Activated CD4-positive, alpha-beta T cell treated with anti-CD3 and anti-CD28 coated beads for 4 hours (primary cell): ENCODE measurements at regions not wholly inside any gene's neighbourhood (a gene's known extent, or its start where the extent isn't known, plus 50 kb on each side); places are given as distances from the start of the nearest gene placed in this dataset.
A peak's percentile ranks its signal among the peaks of the same experiment; 100 is the strongest.
"Not testable (repeated sequence)": the region's sequence is repeated elsewhere in the genome, so short reads cannot be mapped to it uniquely, and the experiment has no call there.

ENCODE experiments used
- DNase-seq, 2 donors: peaks; one replicate each; pipeline ENCODE4 v3.0.0-alpha.2; 2020

DNA sequence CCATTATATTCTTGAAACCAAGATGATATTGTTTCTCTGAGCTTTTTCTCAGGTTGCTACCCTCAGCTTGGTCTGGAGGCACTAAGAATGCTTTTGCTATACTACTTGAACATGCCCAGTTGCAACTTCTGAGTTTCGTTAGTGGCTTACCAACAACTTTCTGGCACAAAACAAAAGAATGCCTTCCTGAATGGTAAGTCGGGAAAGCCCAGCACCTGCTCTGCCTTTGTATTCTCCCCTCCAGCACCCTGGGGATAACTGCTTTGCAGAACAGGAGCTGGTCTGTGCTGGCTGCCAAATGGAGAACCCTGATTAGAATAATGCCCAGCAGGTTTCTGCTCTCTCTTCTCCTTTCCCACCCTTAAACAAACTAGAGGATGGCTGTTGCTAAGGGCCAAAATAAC lies 149.3 kb downstream of the TGFB2 start:
- DNase-seq, result no peak

DNA sequence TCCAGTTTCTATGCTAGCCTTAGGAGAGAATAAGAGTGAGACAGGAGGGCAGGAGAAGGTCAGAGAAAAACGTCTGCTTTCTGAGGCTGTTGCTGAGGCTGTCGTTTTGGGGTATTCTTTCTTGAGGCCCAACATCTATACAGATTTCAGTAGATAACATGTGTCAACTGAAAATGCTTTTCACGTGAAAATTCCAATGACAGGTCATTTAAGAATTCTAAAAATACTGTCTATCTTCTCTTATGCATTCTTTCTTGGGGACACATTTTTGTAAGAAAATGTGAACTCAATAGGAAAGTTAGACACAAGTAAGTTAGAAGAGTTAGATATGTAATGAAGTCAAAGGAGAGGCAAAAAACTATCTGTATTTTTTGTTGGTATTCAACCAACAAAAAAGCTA lies 150.8 kb downstream of the TGFB2 start:
- DNase-seq, result no peak

DNA sequence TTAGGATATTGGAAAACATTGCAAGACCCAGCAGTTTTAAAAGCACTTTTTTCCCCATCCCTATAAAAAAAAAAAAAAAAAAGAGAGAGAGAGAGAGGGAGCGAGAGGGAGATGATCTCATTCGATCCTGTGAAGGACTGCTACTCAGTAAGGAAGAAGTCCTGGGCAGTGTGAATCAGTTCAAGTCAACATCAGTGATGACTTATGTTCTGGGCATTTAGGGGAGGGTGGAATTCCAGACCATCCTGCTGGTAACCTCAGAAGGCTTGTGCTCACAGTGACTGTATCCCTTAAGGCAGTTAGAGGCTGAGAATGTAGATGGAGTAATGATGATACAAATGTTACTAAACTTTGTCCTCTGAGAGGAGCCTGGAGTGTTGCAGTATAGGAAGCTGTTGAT lies 151.4 kb downstream of the TGFB2 start:
- DNase-seq, result no peak

DNA sequence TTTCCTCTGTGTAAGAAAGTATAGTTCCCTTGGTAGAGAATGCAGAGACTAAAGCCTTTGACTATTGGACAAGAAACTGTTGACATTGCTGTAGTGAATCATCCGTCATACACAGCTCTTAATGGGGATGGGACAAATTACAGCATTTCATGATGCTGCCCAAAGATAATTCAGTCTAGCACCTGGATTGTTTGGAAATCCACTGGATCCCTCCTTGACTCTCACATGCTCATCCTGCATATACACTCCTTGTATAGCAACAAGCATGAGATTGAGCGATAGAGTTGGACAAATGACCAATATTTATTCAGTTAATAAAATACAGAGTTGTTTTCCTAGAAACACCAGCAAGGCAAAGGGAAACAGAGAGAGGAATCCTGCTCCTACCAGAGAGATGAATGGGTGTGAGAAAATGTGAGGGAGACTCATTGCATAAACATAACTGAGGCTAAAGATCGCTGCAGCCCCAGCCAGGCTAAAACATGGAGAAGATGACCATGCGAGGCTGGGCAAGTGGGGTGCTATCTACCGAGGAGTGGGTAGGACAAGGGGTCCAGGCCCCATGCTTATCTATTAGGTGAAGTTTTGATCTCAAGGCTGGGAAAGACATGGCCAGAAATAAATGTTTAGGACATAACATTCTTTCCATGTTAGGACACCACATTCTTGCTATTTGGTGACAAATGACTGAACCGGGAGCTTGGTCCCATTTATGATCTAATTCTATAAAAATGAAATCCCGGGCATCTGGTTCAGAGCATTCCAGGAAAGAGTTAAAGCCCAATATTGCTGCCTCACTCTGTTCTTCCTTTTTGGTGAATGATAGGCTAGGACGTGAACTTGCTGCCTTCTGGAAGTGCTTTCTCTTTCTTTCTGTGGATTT lies 153.2 kb downstream of the TGFB2 start:
- DNase-seq, result no peak

DNA sequence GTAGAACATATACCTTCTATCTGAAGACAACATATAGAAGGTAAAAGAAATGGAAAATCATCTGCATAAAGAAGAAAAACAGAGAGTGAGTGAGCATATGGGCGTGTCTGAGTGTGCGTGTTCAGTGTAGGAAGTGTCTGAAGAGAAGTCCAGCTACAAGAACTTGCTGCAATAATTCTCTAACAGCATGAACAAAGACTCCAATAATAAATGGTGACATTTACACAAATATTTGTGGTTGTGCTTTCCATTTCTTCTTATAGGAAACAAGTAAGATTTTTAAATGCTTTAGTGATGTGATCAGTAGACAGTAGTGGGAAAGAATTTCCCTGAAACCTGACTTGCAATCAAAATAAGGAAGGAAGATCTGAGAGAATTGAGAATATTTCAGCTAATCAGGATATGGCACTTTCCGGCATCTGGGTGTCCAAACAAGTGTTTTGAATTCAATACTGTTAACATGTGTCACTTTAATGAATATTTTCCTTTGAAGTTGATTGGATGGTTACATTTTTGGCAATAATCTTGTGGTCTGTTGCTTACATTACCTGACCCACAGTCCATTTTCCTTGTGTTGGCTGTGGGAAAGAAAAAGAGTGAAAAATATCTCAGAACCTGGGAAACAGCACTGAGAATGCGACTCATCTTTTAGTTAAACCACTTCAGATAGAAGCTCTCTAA lies 154.0 kb downstream of the TGFB2 start:
- DNase-seq, result no peak

DNA sequence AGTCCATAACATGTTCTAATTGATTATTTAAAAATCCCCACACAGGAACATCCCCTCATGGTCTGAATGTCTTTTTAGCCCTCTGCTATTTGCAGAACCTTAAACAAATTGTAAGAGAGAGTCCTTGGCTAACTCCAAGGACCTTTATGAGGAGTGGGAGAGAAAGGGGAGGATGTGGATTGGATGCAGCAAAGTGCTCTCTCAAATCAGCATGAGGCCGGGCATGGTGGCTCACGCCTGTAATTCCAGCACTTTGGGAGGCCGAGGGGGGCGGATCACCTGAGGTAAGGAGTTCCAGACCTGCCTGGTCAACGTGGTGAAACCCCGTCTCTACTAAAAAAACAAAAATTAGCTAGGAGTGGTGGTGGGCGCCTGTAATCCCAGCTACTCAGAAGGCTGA lies 154.8 kb downstream of the TGFB2 start:
- DNase-seq, result no peak

DNA sequence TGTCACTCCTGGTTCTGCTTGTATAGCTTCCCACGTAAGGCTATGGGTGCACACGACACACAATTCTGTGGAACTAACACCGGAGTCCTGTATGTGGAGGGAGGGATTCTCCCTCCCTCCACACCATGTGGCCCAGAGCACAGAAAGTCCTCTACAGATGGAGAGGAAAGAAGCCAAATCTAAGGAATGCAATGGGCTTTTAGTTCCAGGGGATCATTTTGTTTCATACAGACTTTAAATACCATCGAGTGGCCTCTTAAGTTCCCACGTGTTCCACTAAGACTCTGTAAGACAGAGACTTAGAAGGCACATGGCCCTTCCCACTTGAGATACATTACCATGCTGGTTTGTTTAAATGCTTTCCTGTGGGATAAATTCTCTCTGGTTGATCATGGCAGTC lies 156.0 kb downstream of the TGFB2 start:
- DNase-seq, result no peak

DNA sequence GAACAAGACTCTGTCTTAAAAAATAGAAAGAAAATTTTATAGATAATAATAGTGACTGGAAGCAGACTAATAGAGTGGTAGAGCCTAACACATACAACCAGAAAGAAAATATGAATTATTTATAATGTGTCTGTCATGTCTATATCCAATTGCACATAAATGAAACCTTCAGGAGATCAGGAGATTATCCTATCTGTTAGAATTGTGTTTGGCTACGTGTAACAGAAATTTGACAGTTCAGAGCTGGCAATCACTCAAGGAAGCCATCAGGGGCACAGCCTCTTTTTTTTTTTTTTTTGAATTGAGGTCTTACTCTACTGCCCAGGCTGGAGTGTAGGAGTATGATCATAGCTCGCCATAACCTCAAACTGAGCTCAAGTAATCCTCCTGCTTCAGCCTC lies 157.2 kb downstream of the TGFB2 start:
- DNase-seq, result no peak

DNA sequence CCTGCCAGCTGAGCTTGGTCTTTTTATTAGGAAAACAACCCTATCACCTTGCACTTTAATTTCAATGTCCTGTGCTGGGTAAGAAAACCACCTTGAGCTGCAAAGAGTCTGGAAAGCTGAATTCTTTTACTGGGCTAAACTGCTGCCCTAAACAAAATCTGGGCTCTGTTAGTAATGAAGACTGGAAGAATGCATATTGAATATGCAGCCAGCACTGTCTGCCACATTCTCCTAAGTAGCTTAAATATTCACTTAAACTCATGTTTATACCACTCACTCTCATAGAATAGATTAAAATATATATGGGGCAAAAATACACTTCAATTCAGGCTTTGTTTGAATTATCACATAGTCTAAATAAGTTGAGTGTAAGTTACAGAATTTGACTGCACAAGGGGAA lies 158.0 kb downstream of the TGFB2 start:
- DNase-seq, result no peak

DNA sequence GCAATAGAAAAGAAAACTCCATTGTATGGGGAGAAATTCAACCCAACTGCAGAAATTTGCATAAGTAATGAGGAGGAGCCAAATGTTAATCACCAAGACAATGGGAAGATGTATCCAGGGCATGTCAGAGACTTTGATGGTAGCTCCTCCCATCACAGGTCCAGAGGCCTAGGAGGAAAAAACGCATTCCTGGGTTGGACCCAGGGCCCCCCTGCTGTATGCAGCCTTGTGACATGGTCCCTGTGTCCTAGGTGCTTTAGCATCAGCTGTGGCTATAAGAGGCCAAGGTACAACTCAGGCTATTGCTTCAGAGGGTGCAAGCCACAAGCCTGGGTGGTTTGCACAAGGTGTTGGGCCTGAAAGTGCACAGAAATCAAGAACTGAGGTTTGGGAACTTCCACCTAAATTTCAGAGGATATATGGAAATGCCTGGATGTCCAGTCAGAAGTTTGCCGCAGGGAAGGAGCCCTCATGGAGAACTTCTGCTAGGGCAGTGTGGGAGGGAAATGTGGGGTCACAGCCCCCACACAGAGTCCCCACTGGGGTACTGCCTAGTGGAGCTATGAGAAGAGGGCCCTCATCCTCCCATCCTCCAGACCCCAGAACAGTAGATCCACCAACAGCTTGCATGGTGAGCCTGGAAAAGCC lies 162.3 kb downstream of the TGFB2 start:
- DNase-seq, result no peak

DNA sequence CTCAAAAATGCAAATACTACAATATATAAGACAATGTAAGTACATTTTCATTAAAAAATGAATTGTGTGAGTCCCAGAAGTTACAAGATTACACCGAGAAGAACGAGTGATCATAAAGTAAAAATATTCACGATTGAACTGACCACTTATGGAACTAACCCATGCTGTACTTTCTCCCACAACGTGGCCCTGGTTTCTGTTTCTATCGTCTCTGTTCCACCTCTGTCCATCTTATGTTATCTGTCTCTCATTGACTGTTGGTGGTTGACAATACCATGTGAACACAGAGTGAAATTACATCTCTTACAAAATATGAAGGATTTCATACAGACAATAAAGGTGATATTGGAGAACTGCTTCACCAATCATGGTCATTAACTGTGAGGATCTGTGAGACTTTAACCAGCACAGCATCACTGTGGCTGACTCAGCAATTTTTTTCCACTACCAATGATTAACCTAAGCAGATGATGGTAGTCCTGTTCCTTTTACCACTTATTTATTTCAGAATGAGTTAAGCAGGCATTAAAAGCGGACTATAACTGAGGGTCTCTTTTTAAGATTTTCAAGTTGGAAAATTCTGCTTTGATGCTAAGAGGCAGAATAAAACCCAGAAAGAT lies 165.1 kb downstream of the TGFB2 start:
- no peak for DNase-seq

DNA sequence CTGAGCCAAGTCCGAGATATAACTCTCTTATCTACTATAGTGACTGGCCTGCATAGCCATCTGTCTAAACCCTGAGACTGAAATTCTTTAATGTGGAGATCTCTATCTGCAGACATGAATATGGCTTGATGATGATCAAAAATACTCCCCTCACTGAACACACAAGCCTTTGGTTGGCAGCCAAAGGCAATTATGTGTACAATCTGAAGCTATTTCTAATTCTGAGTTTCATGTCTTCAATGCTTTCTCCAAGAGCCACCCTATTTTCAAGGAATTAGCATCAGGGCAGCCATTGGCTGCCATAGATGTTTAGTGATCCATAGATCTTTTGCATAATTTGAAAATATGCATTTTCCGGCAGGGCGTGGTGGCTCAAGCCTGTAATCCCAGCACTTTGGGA lies 168.2 kb downstream of the TGFB2 start:
- no peak for DNase-seq

DNA sequence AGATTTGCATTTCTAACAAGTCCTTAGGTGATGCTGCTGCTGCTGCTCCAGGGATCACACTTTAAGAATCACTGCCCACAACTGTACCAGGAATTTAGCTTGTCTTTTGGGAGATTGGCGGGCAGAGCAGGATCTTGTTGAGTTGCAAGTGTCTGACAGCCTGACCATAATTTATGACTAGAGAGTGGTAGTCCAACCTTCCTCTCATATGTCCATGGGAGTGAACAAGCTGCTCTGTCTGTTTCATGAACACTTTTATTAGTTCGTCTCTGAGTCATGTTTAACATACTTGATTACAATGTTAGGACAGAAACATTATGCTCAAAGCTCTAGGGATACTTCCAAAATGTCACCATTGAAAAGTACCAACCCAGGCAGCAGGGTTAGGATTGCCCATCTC lies 169.6 kb downstream of the TGFB2 start:
- DNase-seq, result no peak

DNA sequence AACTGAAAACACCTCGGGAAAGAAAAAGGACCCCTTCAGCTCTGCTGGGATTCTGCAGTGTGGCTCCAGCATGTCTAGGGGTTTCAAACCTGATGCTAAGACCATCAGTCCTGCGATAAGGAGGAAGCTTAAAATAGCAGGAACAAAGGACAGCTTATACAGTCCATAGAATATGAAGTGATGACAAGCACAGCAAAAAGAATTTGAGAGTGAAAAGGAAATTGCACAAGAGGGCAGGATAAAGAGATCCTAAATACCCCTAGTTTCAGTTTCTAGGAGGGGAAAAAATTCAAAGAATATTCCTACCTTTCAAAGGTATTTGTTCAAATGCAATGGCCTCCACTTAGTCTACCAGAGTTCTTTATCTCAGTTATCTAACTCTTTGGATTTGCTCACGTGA lies 171.4 kb downstream of the TGFB2 start:
- DNase-seq, result no peak

DNA sequence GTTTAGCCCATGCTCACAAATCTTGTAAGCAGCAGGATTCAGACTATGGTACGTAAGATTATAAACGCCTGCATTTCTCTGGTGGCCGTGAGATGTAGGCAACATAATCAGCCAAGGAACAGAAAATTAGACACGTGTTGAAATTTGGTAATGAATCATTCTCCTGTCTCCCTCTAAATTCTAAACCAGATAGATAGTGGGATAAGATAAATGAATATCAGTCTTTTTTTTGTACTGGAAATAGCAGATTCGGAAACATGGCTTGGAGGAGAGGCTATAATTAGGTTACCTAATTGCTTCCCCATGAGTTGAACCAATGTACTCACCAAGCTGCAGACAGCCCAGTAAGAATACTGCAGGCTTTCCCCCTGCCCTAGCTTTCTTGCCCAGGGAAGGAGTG lies 172.3 kb downstream of the TGFB2 start:
- no peak for DNase-seq

DNA sequence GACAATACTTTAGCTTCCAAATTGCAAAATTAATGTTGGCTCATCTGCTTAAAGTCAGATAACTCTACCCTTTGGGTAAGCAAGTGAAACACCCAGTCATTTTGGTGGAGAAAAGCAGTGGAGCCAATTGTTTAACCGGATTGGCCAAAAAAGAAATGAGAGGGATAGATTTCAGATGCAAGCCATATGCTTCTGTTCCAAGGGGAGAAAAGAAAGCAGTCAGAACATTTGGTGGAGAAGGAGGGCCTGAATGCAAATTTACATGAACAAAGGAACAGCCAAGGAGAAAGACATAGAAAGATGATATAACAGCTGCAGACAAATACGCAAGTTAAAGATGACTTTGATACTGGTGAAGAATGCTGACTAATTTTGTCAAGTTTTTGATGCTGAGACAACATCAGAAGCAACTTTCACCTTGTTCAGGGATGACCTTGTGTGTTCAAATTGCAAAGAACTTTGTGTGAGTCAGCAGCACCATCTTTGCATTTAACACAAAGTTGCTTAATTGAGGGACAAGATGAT lies 173.1 kb downstream of the TGFB2 start:
- no peak for DNase-seq

DNA sequence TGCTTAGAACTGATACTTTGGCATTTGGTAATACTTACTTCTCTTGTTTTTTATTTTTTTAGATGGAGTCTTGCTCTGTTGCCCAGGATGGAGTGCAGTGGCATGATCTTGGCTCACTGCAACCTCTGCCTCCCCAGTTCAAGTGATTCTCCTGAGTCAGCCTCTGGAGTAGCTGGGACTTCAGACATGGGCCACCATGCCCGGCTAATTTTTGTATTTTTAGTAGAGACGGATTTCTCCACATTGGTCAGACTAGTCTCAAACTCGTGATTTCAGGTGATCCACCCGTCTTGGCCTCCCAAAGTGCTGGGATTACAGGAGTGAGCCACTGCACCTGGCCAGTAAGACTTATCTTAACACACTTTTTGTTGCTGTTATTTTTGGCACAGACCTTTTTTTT lies 175.5 kb downstream of the TGFB2 start:
- DNase-seq, result not testable (repeated sequence)

DNA sequence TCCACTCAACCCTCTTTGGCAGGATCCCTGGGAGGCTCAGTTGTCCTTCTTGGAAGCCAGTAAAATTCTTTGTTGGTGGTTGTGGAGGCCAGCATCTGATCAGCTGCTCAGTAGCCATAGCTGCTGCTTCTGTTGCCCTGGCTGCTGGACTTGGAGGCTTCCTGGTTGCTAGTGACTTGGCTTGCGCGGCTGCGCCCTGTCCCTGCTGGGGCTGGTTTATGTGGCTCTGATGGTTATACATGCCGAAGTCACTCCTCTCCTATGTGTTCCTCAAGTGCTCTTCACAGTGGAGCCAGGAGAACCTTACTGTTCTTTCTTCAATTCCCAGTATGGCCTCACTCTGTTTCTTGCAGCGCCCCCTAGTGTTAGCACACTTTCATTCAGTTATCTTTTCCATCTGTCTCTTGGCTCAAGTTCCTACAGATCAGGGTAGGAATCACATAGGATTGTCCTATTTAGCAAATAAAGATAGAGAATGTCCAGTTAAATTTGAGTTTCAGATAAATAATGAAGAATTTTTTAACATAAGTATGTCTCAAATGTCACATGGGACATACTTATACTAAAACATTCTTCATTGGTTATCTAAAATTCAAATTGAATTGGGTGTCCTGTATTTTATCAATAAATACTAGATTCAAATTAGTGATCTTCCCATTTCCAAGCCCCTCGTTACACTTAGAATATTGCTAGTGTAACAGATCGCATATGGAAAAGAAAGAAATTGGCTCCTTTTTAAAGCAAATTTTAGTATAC lies 176.5 kb downstream of the TGFB2 start:
- DNase-seq, result peak; percentile 3 to 29

DNA sequence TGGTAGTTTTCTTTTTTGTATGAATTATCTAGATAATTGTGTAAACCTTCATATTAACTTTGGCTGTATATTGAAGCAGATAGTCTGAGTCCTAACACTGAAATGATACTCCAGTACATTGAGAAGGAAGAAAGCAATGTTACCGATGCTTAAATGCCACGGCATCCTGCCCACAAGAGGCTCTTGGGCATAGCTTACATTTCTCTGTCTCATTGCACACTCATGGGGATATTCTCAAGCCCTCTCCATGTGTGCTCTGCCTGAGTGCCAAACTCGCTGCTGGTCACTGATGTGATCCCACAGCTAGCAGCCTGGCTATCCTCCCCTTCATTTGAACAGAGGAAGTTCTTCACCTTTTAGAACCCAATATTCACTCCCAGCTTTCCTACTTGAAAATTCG lies 179.4 kb downstream of the TGFB2 start:
- DNase-seq, result no peak

DNA sequence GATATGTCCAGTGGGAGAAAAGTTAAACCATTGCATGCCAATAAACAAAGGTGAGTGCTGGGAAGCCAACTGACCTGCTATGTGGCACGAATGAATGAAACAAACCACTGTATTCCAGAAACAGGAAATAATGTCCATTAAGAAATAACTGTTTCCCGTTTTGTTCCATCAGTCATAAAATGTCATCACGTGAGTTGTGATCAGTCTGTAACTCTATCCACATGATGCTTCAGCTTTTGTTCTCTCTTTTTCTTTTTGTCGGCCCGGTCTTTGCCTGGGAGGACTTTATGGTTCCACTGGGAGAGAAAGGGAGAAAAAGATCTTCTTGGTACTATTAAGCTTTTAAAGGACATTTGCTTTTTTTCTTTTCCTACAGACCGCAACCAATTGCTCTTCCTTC lies 179.9 kb downstream of the TGFB2 start:
- no peak for DNase-seq

DNA sequence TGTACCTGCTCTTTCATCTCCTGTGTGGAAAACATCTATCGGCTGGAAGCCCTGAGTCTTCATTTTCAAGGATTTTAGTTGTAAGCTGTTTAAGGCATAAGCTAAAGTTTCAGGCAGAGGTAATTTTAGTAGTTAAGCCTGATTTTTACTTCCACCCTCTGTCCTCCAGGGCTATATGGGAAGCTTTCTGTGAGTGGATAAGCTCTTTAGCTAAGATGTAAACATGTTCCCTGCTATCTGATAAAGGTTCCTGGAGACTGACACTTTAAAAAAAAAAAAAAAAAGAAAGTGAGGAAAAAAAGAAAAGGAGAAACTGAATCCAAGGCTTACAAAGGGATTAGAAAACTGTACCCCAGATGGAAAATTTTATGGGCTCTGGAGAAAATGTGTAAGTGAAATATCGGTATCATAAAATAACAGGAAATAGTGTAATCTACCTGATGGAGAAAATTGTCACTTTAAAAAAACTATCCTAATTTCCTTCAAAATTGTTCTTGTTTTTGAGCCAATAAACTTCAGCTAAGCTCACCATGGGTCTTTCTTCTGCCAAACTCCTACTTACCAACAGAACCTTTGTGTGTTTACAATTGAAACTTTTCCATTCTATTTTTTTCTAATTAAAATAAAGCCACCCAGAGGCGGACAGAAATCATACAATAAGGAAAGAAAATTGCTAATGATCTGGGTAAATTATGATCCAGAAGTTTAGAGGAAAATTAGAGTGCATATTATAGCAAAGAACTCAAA lies 180.5 kb downstream of the TGFB2 start:
- no peak for DNase-seq

DNA sequence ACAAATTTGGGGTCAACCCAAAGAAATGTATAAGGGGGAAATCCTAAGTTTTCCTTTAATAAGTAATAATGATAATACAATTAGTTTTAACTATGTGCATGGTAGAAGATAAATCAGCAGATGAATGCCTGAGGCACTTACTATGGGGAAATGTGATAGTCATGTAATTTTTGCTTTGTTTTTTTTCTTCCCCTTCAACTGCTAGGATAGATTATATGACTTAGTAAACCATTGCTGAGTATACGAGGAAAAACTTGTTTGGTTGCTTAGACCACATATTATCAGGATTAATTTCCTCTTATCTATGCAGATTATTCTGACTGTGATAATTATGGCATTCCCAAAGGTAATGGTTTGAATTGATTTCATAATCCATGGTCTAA lies 181.1 kb downstream of the TGFB2 start:
- no peak for DNase-seq
